ENCODE measurements at regions not wholly inside any gene's neighbourhood (a gene's known extent, or its start where the extent isn't known, plus 50 kb on each side); places are given as distances from the start of the nearest gene placed in this dataset.

DNA sequence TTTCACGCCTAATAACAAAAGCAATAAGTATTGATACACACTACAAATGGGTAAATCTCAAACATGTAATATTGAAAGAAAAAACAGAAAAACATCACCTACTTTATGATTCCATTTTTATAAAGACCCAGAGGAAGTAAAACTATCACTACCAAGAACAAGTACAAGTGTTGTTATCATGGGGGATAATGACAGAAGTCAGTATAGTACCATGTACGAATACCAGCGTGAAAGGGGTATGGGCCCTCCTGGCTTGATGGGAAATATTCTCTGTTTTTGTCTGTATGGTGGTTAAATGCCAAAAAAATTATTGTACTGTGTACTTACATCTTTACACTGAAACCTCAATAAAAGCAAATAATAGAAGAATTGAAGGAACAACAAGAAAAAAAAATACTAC is 665.7 kb downstream of the TMEM182 start:
- Histone ChIP-seq H3K4me3 (ENCODE audit: low read depth in 2 of 2, low read length in 2 of 2) (no peak overlapping the region), H3K4me1 (ENCODE audit: control insufficient read depth, insufficient read depth, low read length) (no peaks in the 10 kb centered on the region), H3K27me3 (ENCODE audit: control insufficient read depth, insufficient read depth, low read length) (no peaks in the 10 kb centered on the region), H3K27ac (ENCODE audit: low read length) (no peak overlapping the region), H3K9me3 (ENCODE audit: control insufficient read depth, insufficient read depth, low read depth, low read length) (no peaks in the 10 kb centered on the region), H3K36me3 (ENCODE audit: control insufficient read depth, insufficient read depth, low read length) (no peaks in the 10 kb centered on the region)
- CTCF ChIA-PET: no interaction called here
- TF ChIP-seq SIN3A (IDR thresholded peaks at IDR 0.05; ENCODE audit: borderline replicate concordance, insufficient read depth, low read depth, low read length): no peak
- TF ChIP-seq, protein P1, sequence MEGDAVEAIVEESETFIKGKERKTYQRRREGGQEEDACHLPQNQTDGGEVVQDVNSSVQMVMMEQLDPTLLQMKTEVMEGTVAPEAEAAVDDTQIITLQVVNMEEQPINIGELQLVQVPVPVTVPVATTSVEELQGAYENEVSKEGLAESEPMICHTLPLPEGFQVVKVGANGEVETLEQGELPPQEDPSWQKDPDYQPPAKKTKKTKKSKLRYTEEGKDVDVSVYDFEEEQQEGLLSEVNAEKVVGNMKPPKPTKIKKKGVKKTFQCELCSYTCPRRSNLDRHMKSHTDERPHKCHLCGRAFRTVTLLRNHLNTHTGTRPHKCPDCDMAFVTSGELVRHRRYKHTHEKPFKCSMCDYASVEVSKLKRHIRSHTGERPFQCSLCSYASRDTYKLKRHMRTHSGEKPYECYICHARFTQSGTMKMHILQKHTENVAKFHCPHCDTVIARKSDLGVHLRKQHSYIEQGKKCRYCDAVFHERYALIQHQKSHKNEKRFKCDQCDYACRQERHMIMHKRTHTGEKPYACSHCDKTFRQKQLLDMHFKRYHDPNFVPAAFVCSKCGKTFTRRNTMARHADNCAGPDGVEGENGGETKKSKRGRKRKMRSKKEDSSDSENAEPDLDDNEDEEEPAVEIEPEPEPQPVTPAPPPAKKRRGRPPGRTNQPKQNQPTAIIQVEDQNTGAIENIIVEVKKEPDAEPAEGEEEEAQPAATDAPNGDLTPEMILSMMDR (IDR thresholded peaks at IDR 0.05): no peak
- TF ChIP-seq POLR2AphosphoS5 (IDR thresholded peaks at IDR 0.05; ENCODE audit: low read depth, low read length): no peak
- TF ChIP-seq, protein P2, sequence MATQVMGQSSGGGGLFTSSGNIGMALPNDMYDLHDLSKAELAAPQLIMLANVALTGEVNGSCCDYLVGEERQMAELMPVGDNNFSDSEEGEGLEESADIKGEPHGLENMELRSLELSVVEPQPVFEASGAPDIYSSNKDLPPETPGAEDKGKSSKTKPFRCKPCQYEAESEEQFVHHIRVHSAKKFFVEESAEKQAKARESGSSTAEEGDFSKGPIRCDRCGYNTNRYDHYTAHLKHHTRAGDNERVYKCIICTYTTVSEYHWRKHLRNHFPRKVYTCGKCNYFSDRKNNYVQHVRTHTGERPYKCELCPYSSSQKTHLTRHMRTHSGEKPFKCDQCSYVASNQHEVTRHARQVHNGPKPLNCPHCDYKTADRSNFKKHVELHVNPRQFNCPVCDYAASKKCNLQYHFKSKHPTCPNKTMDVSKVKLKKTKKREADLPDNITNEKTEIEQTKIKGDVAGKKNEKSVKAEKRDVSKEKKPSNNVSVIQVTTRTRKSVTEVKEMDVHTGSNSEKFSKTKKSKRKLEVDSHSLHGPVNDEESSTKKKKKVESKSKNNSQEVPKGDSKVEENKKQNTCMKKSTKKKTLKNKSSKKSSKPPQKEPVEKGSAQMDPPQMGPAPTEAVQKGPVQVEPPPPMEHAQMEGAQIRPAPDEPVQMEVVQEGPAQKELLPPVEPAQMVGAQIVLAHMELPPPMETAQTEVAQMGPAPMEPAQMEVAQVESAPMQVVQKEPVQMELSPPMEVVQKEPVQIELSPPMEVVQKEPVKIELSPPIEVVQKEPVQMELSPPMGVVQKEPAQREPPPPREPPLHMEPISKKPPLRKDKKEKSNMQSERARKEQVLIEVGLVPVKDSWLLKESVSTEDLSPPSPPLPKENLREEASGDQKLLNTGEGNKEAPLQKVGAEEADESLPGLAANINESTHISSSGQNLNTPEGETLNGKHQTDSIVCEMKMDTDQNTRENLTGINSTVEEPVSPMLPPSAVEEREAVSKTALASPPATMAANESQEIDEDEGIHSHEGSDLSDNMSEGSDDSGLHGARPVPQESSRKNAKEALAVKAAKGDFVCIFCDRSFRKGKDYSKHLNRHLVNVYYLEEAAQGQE (IDR thresholded peaks at IDR 0.05; ENCODE audit: insufficient read depth in 1 of 2, low read depth in 2 of 2, low read length in 1 of 2): no peak
- TF ChIP-seq TCF7L2 (IDR thresholded peaks at IDR 0.05; ENCODE audit: low read depth, low read length): no peak
- POLR2A ChIA-PET: no interaction called here
- in situ Hi-C loops (cut with HindIII; ENCODE audit: low pct_unique_long_range_greater_than_20kb, low sequenced_read_pairs): no loop called here
- no peak for ATAC-seq
- intact Hi-C loops (cut with micrococcal nuclease; ENCODE audit: unreplicated experiment): no loop called here
- BruUV-seq (replicated peaks): no TSS peak
- no peak for DNase-seq (ENCODE audit: low read depth, low spot score)

DNA sequence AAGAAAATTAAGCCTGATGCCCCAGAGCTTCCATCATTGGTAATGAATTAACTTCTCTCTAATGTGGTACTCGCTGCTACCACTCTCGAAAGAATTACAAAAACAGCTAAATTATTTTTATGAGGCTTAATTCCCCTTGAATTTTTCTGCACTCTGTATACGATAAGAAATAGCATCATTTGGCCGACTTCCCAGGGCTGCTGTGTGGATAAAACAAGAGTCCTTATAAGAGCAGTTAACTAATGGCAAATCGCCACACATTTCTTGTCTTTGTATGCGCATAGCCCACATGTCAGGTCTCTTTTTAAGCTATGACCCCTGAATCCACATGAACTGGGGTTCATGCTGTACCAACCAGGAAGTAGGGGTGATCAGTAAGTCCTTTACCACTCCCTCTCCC is 668.4 kb downstream of the TMEM182 start:
- intact Hi-C loops (cut with micrococcal nuclease; ENCODE audit: unreplicated experiment) (no loop called here), in situ Hi-C loops (cut with HindIII; ENCODE audit: low pct_unique_long_range_greater_than_20kb, low sequenced_read_pairs) (no loop called here)
- Histone ChIP-seq H3K27me3 (ENCODE audit: control insufficient read depth, insufficient read depth, low read length) (no peaks in the 10 kb centered on the region), H3K27ac (ENCODE audit: low read length) (no peak overlapping the region), H3K9me3 (ENCODE audit: control insufficient read depth, insufficient read depth, low read depth, low read length) (no peaks in the 10 kb centered on the region), H3K36me3 (ENCODE audit: control insufficient read depth, insufficient read depth, low read length) (no peaks in the 10 kb centered on the region), H3K4me3 (ENCODE audit: low read depth in 2 of 2, low read length in 2 of 2) (no peak overlapping the region), H3K4me1 (ENCODE audit: control insufficient read depth, insufficient read depth, low read length) (no peaks in the 10 kb centered on the region)
- CTCF ChIA-PET: no interaction called here
- TF ChIP-seq POLR2AphosphoS5 (IDR thresholded peaks at IDR 0.05; ENCODE audit: low read depth, low read length): no peak
- TF ChIP-seq, protein P2 (IDR thresholded peaks at IDR 0.05; ENCODE audit: insufficient read depth in 1 of 2, low read depth in 2 of 2, low read length in 1 of 2): no peak
- TF ChIP-seq TCF7L2 (IDR thresholded peaks at IDR 0.05; ENCODE audit: low read depth, low read length): no peak
- TF ChIP-seq SIN3A (IDR thresholded peaks at IDR 0.05; ENCODE audit: borderline replicate concordance, insufficient read depth, low read depth, low read length): no peak
- TF ChIP-seq, protein P1 (IDR thresholded peaks at IDR 0.05): no peak
- ATAC-seq (no peak), DNase-seq (ENCODE audit: low read depth, low spot score) (no peak)
- POLR2A ChIA-PET: interaction anchor here (0.6 kb wide), 1 partner anchor 158 kb away, joined by 3 read pairs; no protein-coding TSS in a partner anchor
- no TSS peak for BruUV-seq (replicated peaks)

All from Panc1 (cell line).